GM23338 (cell line): ENCODE measurements at regions not wholly inside any gene's neighbourhood (a gene's known extent, or its start where the extent isn't known, plus 50 kb on each side); places are given as distances from the start of the nearest gene placed in this dataset.
A peak's percentile ranks its signal among the peaks of the same experiment; 100 is the strongest.

Experiments used
- ATAC-seq: fragments of 200-7000 bp; cut with Tn5 transposase; 3 replicates; pipeline ENCODE4 v1.9.1; 2020
- DNase-seq: peaks from one replicate; pipeline ENCODE4 v3.0.0-alpha.2; 2015; ENCODE audit warnings: low spot score
- H2AFZ ChIP-seq: fragments of 200-600 bp; sonication (generic); 2 replicates; pipeline ENCODE4 v1.8.0; 2016; ENCODE audit warnings: antibody characterized with exemption, mild to moderate bottlenecking, moderate library complexity
- H3F3A ChIP-seq: fragments of 200-600 bp; sonication (generic); replicated peaks from 2 replicates; pipeline ENCODE4 v1.8.0; 2017; ENCODE audit warnings: antibody characterized with exemption, mixed run types, low read depth
- H3K27ac ChIP-seq: fragments of 200-600 bp; sonication (generic); 2 replicates; pipeline ENCODE4 v1.6.1; 2016; ENCODE audit warnings: low read depth
- H3K27me3 ChIP-seq: fragments of 200-600 bp; sonication (generic); 2 replicates; pipeline ENCODE4 v1.8.0; 2016; ENCODE audit warnings: mild to moderate bottlenecking, mixed run types, moderate library complexity; ENCODE audit not compliant: insufficient read depth
- H3K36me3 ChIP-seq: fragments of 200-600 bp; sonication (generic); 2 replicates; pipeline ENCODE4 v1.8.0; 2016; ENCODE audit warnings: mild to moderate bottlenecking; ENCODE audit not compliant: insufficient read depth
- H3K4me1 ChIP-seq: fragments of 200-600 bp; sonication (generic); 2 replicates; pipeline ENCODE4 v1.8.0; 2016; ENCODE audit warnings: mild to moderate bottlenecking, moderate library complexity; ENCODE audit not compliant: insufficient read depth
- H3K4me2 ChIP-seq: fragments of 200-600 bp; sonication (generic); 2 replicates; pipeline ENCODE4 v1.7.1; 2017; ENCODE audit warnings: mixed run types
- H3K4me3 ChIP-seq: fragments of 200-600 bp; sonication (generic); 2 replicates; pipeline ENCODE4 v1.6.1; 2016; ENCODE audit warnings: mixed run types
- H3K79me2 ChIP-seq: fragments of 200-600 bp; sonication (generic); replicated peaks from 2 replicates; pipeline ENCODE4 v1.8.0; 2017; ENCODE audit warnings: mild to moderate bottlenecking; ENCODE audit not compliant: insufficient read depth
- H3K9me2 ChIP-seq: fragments of 200-600 bp; sonication (generic); 2 replicates; pipeline ENCODE4 v1.8.0; 2017; ENCODE audit not compliant: insufficient read depth
- H4K20me1 ChIP-seq: fragments of 200-600 bp; sonication (generic); replicated peaks from 2 replicates; pipeline ENCODE4 v1.8.0; 2017; ENCODE audit warnings: mild to moderate bottlenecking; ENCODE audit not compliant: insufficient read depth
- H3K27ac Mint-ChIP-seq: 2 replicates; pipeline ENCODE4 v1.8.0; 2020; ENCODE audit warnings: inconsistent platforms, mild to moderate bottlenecking, moderate library complexity, mixed read lengths
- H3K27me3 Mint-ChIP-seq: 3 replicates; pipeline ENCODE4 v1.8.0; 2022; ENCODE audit warnings: low read depth, mild to moderate bottlenecking, moderate library complexity, mixed read lengths, inconsistent platforms; ENCODE audit not compliant: insufficient read depth, poor library complexity
- H3K36me3 Mint-ChIP-seq: 3 replicates; pipeline ENCODE4 v1.8.0; 2021; ENCODE audit warnings: low read depth, mild to moderate bottlenecking, inconsistent platforms, moderate library complexity, mixed read lengths
- H3K4me1 Mint-ChIP-seq: 3 replicates; pipeline ENCODE4 v1.8.0; 2020; ENCODE audit warnings: mild to moderate bottlenecking, inconsistent platforms, mixed read lengths
- H3K4me3 Mint-ChIP-seq: 3 replicates; pipeline ENCODE4 v1.8.0; 2021; ENCODE audit warnings: moderate library complexity, mild to moderate bottlenecking, inconsistent platforms, mixed read lengths
- H3K9me3 Mint-ChIP-seq: 3 replicates; pipeline ENCODE4 v1.8.0; 2020; ENCODE audit warnings: moderate library complexity, mild to moderate bottlenecking, inconsistent platforms, mixed read lengths
- CREB1 ChIP-seq: fragments of 250-450 bp; sonication (Bioruptor Pico); IDR thresholded peaks from 2 replicates; pipeline ENCODE4 v1.5.0; 2020; ENCODE audit warnings: low read depth, mild to moderate bottlenecking, moderate library complexity
- CTCF ChIP-seq, 2 experiments: fragments of 200-600 bp in 1 of 2; sonication (generic) in 1 of 2; conservative IDR thresholded peaks; 2 replicates each; pipeline versions ENCODE4 v1.5.1 to v1.6.1; 2016 to 2017; ENCODE audit warnings: antibody characterized with exemption in 2 of 2, low read depth in 2 of 2, mild to moderate bottlenecking in 2 of 2, moderate library complexity in 1 of 2
- EZH2 ChIP-seq: fragments of 200-600 bp; sonication (generic); IDR thresholded peaks from one replicate; pipeline ENCODE4 v1.8.0; 2017; ENCODE audit warnings: antibody characterized with exemption, mild to moderate bottlenecking, low read depth; ENCODE audit not compliant: unreplicated experiment
- NANOG ChIP-seq: IDR thresholded peaks from 2 replicates; pipeline ENCODE4 v1.6.1; 2016; ENCODE audit warnings: antibody characterized with exemption, borderline replicate concordance
- POLR2AphosphoS5 ChIP-seq: IDR thresholded peaks from 2 replicates; pipeline ENCODE4 v1.6.1; 2016; ENCODE audit warnings: antibody characterized with exemption, low read depth
- STAT1 ChIP-seq: IDR thresholded peaks from one replicate; pipeline ENCODE4 v1.6.1; 2016; ENCODE audit warnings: antibody characterized with exemption; ENCODE audit not compliant: unreplicated experiment

- no peak for TF ChIP-seq POLR2AphosphoS5
- TF ChIP-seq NANOG, result no peak
- TF ChIP-seq CTCF (conservative IDR thresholded peaks at IDR 0.05; ENCODE audit: low read depth in 2 of 2), result no peak
Observed at GRCh38 chr20:17860301-17861197, 108.0 kb downstream of the SNX5 start (continued).

- Histone ChIP-seq H3K27me3 (no peaks in the 10 kb centered on the region), H3K79me2 (no peaks in the 10 kb centered on the region), H3K4me1 (peaks cover 19% of the 10 kb centered on the region; the same call in 1 of the 2 replicates), H3K27ac (no peak overlapping the region), H3F3A (no peaks in the 10 kb centered on the region), H3K4me2 (peak overlapping the region; percentile 26; the same call in 1 of the 2 replicates), H4K20me1 (no peaks in the 10 kb centered on the region), H3K9me2 (no peaks in the 10 kb centered on the region), H3K4me3 (no peak overlapping the region), H2AFZ (peak overlapping the region; percentile 94), H3K36me3 (no peaks in the 10 kb centered on the region)
- Mint-ChIP-seq H3K27me3 (peaks cover 4% of the 10 kb centered on the region), H3K27ac (no peak overlapping the region), H3K9me3 (no peaks in the 10 kb centered on the region; the same call in 2 of the 3 replicates), H3K4me1 (peaks cover 14% of the 10 kb centered on the region), H3K4me3 (no peak overlapping the region), H3K36me3 (no peaks in the 10 kb centered on the region; the same call in 2 of the 3 replicates)
- ATAC-seq (peak; percentile 92), DNase-seq (peak; percentile 60)
- TF ChIP-seq CTCF (conservative IDR thresholded peaks at IDR 0.05; ENCODE audit: low read depth in 2 of 2) (peak in 1 of 2 experiments; percentile 50; a peak in 2 of 4 replicates), NANOG (no peak)
Observed at GRCh38 chr20:17859616-17860232, 108.9 kb downstream of the SNX5 start.

- H3K27me3 ChIP-seq, result no peaks in the 10 kb centered on the region
- no peaks in the 10 kb centered on the region for H3K79me2 ChIP-seq
- no peak overlapping the region for H3K27ac ChIP-seq
- no peak overlapping the region for H3K27ac Mint-ChIP-seq
- peaks cover 20% of the 10 kb centered on the region for H3K4me1 ChIP-seq
- DNase-seq (no peak), ATAC-seq (no peak)
- H3K4me3 Mint-ChIP-seq, result no peak overlapping the region
- no peak overlapping the region for H3K4me2 ChIP-seq
- H4K20me1 ChIP-seq, result no peaks in the 10 kb centered on the region
- H3K4me1 Mint-ChIP-seq, result peaks cover 19% of the 10 kb centered on the region
- H3K9me2 ChIP-seq, result no peaks in the 10 kb centered on the region
- H3K9me3 Mint-ChIP-seq, result no peaks in the 10 kb centered on the region; the same call in 2 of the 3 replicates
- H3K27me3 Mint-ChIP-seq, result peaks cover 4% of the 10 kb centered on the region
- no peaks in the 10 kb centered on the region; the same call in 2 of the 3 replicates for H3K36me3 Mint-ChIP-seq
- no peaks in the 10 kb centered on the region for H3F3A ChIP-seq
- peak overlapping the region; percentile 94 for H2AFZ ChIP-seq
- H3K4me3 ChIP-seq, result no peak overlapping the region
- no peaks in the 10 kb centered on the region for H3K36me3 ChIP-seq
- TF ChIP-seq CTCF (conservative IDR thresholded peaks at IDR 0.05; ENCODE audit: low read depth in 2 of 2) (no peak), STAT1 (no peak), EZH2 (no peak), CREB1 (CRISPR knock-in tag) (no peak), NANOG (no peak)
Observed at GRCh38 chr20:17859002-17859615, 109.5 kb downstream of the SNX5 start.
